ENCODE measurements at regions not wholly inside any gene's neighbourhood (a gene's known extent, or its start where the extent isn't known, plus 50 kb on each side); places are given as distances from the start of the nearest gene placed in this dataset.
A peak's percentile ranks its signal among the peaks of the same experiment; 100 is the strongest.

GRCh38 chrX:499870-500364, 113.2 kb upstream of the PPP2R3B start:
- Histone ChIP-seq H3K27ac (ENCODE audit: insufficient read length, low read depth, low read length) (no peak overlapping the region), H3K4me2 (ENCODE audit: insufficient read depth, insufficient read length, low read length) (peak overlapping the region; percentile 75)

More at GRCh38 chrX:499870-500364, 113.2 kb upstream of the PPP2R3B start:
- no peak overlapping the region for H2BK15ac ChIP-seq (ENCODE audit: low read depth, low read length)
- H3K23ac ChIP-seq (ENCODE audit: insufficient read length, low read depth, low read length): no peak overlapping the region
- no peaks in the 10 kb centered on the region for H4K20me1 ChIP-seq (ENCODE audit: control insufficient read depth, insufficient read depth, insufficient read length)
- no peaks in the 10 kb centered on the region; the same call in 1 of the 2 replicates for H3K27me3 ChIP-seq (ENCODE audit: insufficient read depth, low read length)
- no peak overlapping the region for H4K91ac ChIP-seq (ENCODE audit: insufficient read length, low read depth, low read length)
- no peak overlapping the region for H4K5ac ChIP-seq (ENCODE audit: insufficient read length, low read depth, low read length)
- no peak overlapping the region for H3K4ac ChIP-seq (ENCODE audit: low read depth, low read length)
- H2AFZ ChIP-seq (ENCODE audit: low read length): no peak overlapping the region
- no peak overlapping the region for H3T11ph ChIP-seq (ENCODE audit: low read length)
- no peak for TF ChIP-seq CTCF (conservative IDR thresholded peaks at IDR 0.05)
- Mint-ChIP-seq H3K36me3 (ENCODE audit: insufficient read depth in 1 of 3, low read depth in 3 of 3) (no peaks in the 10 kb centered on the region; a peak in 1 of 7 replicates), H3K4me1 (peaks cover 15 to 18% of the 10 kb centered on the region in 2 experiments), H3K27ac (peak overlapping the region; percentile 52 to 85 (median 62); a peak in 4 of 7 replicates), H3K9me3 (peaks cover 3 to 8% of the 10 kb centered on the region in 2 experiments; a peak in 2 of 5 replicates), H3K27me3 (ENCODE audit: low read depth) (peaks cover 54% of the 10 kb centered on the region), H3K4me3 (peak overlapping the region; percentile 52 to 72)
- peak; percentile 60 for DNase-seq
- H3K18ac ChIP-seq (ENCODE audit: insufficient read length, low read depth, low read length): peak overlapping the region; percentile 64
- no peak overlapping the region for H4K8ac ChIP-seq (replicated peaks; ENCODE audit: insufficient read length, low read depth, low read length)
- no peak overlapping the region for H2BK120ac ChIP-seq (ENCODE audit: low read depth, low read length, poor library complexity, severe bottlenecking)
- no peaks in the 10 kb centered on the region for H3K79me1 ChIP-seq (ENCODE audit: insufficient read depth, low read depth, low read length, poor library complexity, severe bottlenecking)
- no peak overlapping the region for H2BK12ac ChIP-seq (ENCODE audit: insufficient read length, low read depth, low read length)
- H3K23me2 ChIP-seq (ENCODE audit: insufficient read length, low read depth, low read length, poor library complexity, severe bottlenecking): peaks cover 6% of the 10 kb centered on the region
- H3K9me3 ChIP-seq (ENCODE audit: control insufficient read depth, low read depth, low read length): no peaks in the 10 kb centered on the region
- no CpG with 5 or more reads among the region's 21 CpGs for WGBS (ENCODE audit: extremely low coverage, insufficient read length, low lambda C conversion rate)
- peak overlapping the region; percentile 26 for H3K9ac ChIP-seq (ENCODE audit: extremely low read depth, insufficient read length, low read length)
- H3K56ac ChIP-seq (ENCODE audit: insufficient read length, low read depth, low read length): no peak overlapping the region
- peak overlapping the region; percentile 77; the same call in 1 of the 2 replicates for H3K14ac ChIP-seq (ENCODE audit: insufficient read depth, low read length)
- no peak overlapping the region for H2BK5ac ChIP-seq (ENCODE audit: insufficient read length, low read length)
- 0 out of 2 replicates have a peak, but pooled peaks cover 2% of the 10 kb centered on the region for H3K4me1 ChIP-seq (ENCODE audit: insufficient read depth, low read length)
- H3K79me2 ChIP-seq (ENCODE audit: insufficient read depth, low read length): no peaks in the 10 kb centered on the region; the same call in 1 of the 2 replicates
- H2AK5ac ChIP-seq (ENCODE audit: insufficient read length, low read length): no peak overlapping the region
- no peak overlapping the region for H2BK20ac ChIP-seq (ENCODE audit: low read depth, low read length, poor library complexity, severe bottlenecking)
